ENCODE measurements at regions not wholly inside any gene's neighbourhood (a gene's known extent, or its start where the extent isn't known, plus 50 kb on each side); places are given as distances from the start of the nearest gene placed in this dataset.

DNA sequence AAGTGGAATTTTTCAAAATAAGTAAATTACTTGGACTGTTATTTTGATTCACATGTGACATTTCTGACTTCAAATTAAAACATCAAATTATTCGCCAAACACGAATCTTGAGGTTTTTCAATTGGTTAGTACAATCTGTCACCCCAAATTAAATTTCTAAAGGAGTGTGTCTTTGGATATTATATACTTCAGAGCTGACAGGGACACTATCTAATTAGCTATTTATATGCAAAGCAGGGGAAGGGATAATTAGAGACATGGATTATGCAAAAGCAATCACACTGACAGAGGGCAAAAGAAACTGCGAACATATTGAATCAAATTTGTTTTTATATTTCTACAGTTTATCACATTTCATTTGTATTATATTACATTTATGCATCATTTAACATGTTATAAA lies 433.0 kb downstream of the KIF2B start:
- Histone ChIP-seq H3K9me3 (no peaks in the 10 kb centered on the region), H3K4me1 (no peaks in the 10 kb centered on the region), H3K4me3 (ENCODE audit: low read depth, low read length) (no peak overlapping the region), H3K36me3 (no peaks in the 10 kb centered on the region), H3K27me3 (no peaks in the 10 kb centered on the region)
- DNase-seq = no peak
- TF ChIP-seq, protein P1, sequence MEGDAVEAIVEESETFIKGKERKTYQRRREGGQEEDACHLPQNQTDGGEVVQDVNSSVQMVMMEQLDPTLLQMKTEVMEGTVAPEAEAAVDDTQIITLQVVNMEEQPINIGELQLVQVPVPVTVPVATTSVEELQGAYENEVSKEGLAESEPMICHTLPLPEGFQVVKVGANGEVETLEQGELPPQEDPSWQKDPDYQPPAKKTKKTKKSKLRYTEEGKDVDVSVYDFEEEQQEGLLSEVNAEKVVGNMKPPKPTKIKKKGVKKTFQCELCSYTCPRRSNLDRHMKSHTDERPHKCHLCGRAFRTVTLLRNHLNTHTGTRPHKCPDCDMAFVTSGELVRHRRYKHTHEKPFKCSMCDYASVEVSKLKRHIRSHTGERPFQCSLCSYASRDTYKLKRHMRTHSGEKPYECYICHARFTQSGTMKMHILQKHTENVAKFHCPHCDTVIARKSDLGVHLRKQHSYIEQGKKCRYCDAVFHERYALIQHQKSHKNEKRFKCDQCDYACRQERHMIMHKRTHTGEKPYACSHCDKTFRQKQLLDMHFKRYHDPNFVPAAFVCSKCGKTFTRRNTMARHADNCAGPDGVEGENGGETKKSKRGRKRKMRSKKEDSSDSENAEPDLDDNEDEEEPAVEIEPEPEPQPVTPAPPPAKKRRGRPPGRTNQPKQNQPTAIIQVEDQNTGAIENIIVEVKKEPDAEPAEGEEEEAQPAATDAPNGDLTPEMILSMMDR (IDR thresholded peaks at IDR 0.05; ENCODE audit: low read depth, low read length) = no peak

DNA sequence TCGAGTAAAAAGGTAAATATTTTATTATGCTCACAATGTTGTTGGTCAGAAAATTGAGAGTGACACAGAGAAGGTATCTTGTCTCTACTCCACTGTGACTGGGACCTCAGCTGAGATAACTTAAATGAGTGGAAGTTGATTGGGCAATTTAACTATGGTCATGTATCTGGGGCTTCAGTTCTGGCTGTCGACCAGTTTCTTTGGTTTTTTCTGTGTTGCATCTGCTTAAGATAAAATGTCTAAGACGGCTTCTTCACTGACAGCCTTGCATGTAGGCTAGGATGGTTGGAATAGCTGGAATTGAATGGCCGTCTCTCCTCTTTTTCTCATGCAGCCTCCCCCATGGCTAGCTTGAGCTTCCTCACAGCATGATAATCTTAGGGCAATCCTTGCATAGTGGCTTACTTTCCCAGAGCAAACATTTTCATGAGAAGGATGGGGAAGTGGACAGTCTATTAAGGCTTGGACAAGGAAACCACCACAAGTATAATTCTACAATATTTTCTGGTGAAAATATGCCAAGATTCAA lies 433.7 kb downstream of the KIF2B start:
- no peaks in the 10 kb centered on the region for H3K36me3 ChIP-seq
- H3K4me1 ChIP-seq = no peaks in the 10 kb centered on the region
- H3K9me3 ChIP-seq = no peaks in the 10 kb centered on the region
- no peak for DNase-seq
- H3K4me3 ChIP-seq (ENCODE audit: low read depth, low read length) = no peak overlapping the region
- TF ChIP-seq, protein P1 (IDR thresholded peaks at IDR 0.05; ENCODE audit: low read depth, low read length) = no peak
- no peaks in the 10 kb centered on the region for H3K27me3 ChIP-seq

DNA sequence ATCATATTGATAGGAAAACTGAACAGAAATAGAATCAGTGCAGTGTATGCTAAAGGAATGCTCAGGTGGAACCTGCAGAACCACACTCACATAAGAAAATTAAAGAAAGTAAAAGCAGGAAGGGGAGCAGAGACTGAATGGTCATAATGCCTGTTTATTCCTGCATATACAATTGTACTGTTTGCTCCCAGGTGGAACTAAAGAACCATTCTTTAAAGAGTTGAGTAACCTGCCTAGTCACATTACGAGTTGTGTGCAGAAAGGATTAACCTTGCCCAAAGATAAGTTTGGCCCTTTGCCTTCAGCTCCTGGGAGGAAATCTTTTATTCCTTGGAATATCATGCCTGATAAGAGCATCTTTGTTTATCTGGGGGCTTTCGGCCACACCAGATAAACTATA lies 434.7 kb downstream of the KIF2B start:
- TF ChIP-seq, protein P1 (IDR thresholded peaks at IDR 0.05; ENCODE audit: low read depth, low read length) = no peak
- Histone ChIP-seq H3K9me3 (no peaks in the 10 kb centered on the region), H3K4me1 (no peaks in the 10 kb centered on the region), H3K27me3 (no peaks in the 10 kb centered on the region), H3K4me3 (ENCODE audit: low read depth, low read length) (no peak overlapping the region), H3K36me3 (no peaks in the 10 kb centered on the region)
- no peak for DNase-seq

- Histone ChIP-seq H3K36me3 (no peaks in the 10 kb centered on the region), H3K4me1 (no peaks in the 10 kb centered on the region), H3K9me3 (no peaks in the 10 kb centered on the region), H3K4me3 (ENCODE audit: low read depth, low read length) (no peak overlapping the region), H3K27me3 (no peaks in the 10 kb centered on the region)
- TF ChIP-seq, protein P1 (IDR thresholded peaks at IDR 0.05; ENCODE audit: low read depth, low read length) = no peak
- no peak for DNase-seq
Observed at GRCh38 chr17:54259476-54259875, 436.7 kb downstream of the KIF2B start.

DNA sequence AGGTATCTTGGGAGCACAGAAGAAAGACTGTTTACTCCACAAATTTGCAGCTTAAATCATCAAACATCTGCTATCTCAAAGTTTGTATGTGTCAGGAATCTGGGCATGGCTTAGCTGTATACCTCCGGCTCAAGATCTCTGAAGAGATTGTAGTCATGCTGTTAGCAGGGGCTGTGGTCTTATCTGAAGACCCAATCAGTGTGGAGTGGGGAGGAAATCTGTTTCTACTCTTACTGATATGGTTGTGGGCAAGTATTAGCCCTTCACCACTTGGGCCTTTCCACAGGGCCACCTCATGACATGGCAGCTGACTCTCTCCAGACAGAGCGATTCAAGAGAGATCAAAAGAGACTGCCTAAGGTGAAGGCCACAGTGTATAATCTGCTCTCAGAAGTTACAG lies 438.7 kb downstream of the KIF2B start:
- TF ChIP-seq, protein P1 (IDR thresholded peaks at IDR 0.05; ENCODE audit: low read depth, low read length) = no peak
- Histone ChIP-seq H3K4me1 (no peaks in the 10 kb centered on the region), H3K9me3 (no peaks in the 10 kb centered on the region), H3K36me3 (no peaks in the 10 kb centered on the region), H3K27me3 (no peaks in the 10 kb centered on the region), H3K4me3 (ENCODE audit: low read depth, low read length) (no peak overlapping the region)
- no peak for DNase-seq

GRCh38 chr17:54269881-54270280 lies 447.2 kb downstream of the KIF2B start:
- Histone ChIP-seq H3K27me3 (no peaks in the 10 kb centered on the region), H3K36me3 (no peaks in the 10 kb centered on the region), H3K9me3 (no peaks in the 10 kb centered on the region), H3K4me3 (ENCODE audit: low read depth, low read length) (no peak overlapping the region), H3K4me1 (no peaks in the 10 kb centered on the region)
- TF ChIP-seq, protein P1 (IDR thresholded peaks at IDR 0.05; ENCODE audit: low read depth, low read length) = no peak
- DNase-seq = no peak
